ENCODE measurements at regions not wholly inside any gene's neighbourhood (a gene's known extent, or its start where the extent isn't known, plus 50 kb on each side); places are given as distances from the start of the nearest gene placed in this dataset.

DNA sequence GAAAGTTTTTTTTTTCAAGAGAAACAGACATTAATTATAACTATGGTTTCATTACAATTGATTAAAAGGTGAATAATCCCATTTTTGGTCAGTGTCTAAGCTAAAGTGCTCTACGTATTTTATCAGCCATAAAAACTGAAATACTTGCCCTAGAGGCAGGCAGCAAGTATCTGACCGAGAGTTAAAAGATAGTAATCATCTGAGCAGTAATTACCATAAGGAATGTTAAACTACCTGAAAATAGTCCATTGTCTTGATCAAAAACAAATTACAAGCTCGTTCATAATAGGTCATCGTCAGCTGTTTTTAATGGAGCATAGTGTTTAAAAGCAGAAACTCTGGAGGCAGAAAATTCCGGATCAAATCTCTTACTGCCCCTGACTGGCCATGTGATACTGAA is 105.7 kb upstream of the ZEB2 start (continued):
- TF ChIP-seq, protein P1, sequence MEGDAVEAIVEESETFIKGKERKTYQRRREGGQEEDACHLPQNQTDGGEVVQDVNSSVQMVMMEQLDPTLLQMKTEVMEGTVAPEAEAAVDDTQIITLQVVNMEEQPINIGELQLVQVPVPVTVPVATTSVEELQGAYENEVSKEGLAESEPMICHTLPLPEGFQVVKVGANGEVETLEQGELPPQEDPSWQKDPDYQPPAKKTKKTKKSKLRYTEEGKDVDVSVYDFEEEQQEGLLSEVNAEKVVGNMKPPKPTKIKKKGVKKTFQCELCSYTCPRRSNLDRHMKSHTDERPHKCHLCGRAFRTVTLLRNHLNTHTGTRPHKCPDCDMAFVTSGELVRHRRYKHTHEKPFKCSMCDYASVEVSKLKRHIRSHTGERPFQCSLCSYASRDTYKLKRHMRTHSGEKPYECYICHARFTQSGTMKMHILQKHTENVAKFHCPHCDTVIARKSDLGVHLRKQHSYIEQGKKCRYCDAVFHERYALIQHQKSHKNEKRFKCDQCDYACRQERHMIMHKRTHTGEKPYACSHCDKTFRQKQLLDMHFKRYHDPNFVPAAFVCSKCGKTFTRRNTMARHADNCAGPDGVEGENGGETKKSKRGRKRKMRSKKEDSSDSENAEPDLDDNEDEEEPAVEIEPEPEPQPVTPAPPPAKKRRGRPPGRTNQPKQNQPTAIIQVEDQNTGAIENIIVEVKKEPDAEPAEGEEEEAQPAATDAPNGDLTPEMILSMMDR (IDR thresholded peaks at IDR 0.05 in 2 of 3, conservative IDR thresholded peaks at IDR 0.05 in 1 of 3; ENCODE audit: borderline replicate concordance in 1 of 3, insufficient read depth in 1 of 3, low read depth in 2 of 3, low read length in 2 of 3): no peak

DNA sequence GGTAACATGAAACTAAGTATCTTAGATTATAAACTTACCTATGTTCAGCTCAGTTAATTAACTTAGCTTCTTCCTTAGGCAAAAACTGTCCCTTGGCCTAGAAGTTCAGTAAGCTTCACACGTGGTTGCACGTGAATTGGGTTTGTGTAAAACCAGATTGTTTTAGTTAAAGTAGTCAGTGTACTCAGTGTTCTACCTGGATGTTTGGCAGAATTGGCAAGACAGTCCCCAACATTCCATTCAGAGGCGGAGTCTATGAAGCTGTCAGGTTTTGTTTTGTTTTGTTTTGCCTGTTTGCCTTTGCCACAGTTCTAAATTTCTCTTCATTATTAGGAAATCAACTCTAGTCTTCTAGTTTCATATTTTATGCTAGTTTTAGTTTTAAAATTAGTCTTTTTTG is 105.3 kb upstream of the ZEB2 start:
- Histone ChIP-seq H4K20me1 (ENCODE audit: insufficient read depth) (no peaks in the 10 kb centered on the region), H3K79me2 (ENCODE audit: insufficient read depth, low read length) (no peaks in the 10 kb centered on the region), H3K4me2 (ENCODE audit: low read length) (no peak overlapping the region), H3K27ac (ENCODE audit: low read depth, low read length) (no peak overlapping the region), H3K9ac (ENCODE audit: low read length) (no peak overlapping the region), H3K4me3 (replicated peaks in 1 of 2; ENCODE audit: low read depth in 1 of 2, low read length in 2 of 2) (no peak overlapping the region), H3K9me3 (ENCODE audit: control insufficient read depth in 1 of 2, insufficient read depth in 1 of 2, low read depth in 1 of 2, low read length in 2 of 2) (no peaks in the 10 kb centered on the region), H3K27me3 (ENCODE audit: insufficient read depth, low read length) (no peaks in the 10 kb centered on the region), H3K4me1 (ENCODE audit: control insufficient read depth in 1 of 2, insufficient read depth in 2 of 2, low read length in 2 of 2) (no peaks in the 10 kb centered on the region), H3K9me2 (ENCODE audit: insufficient read depth) (no peaks in the 10 kb centered on the region), H2AFZ (ENCODE audit: low read depth, low read length, poor library complexity, severe bottlenecking) (no peak overlapping the region), H3K36me3 (ENCODE audit: control insufficient read depth in 1 of 2, insufficient read depth in 2 of 2, low read length in 2 of 2) (no peaks in the 10 kb centered on the region)
- no peak for ATAC-seq
- TF ChIP-seq, protein P2, sequence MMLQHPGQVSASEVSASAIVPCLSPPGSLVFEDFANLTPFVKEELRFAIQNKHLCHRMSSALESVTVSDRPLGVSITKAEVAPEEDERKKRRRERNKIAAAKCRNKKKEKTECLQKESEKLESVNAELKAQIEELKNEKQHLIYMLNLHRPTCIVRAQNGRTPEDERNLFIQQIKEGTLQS (IDR thresholded peaks at IDR 0.05): no peak
- TF ChIP-seq TCF7L2 (IDR thresholded peaks at IDR 0.05; ENCODE audit: borderline replicate concordance, extremely low read depth, insufficient read depth, insufficient read length) (no peak), POLR2AphosphoS5 (IDR thresholded peaks at IDR 0.05; ENCODE audit: low read depth, low read length) (no peak), EGR1 (IDR thresholded peaks at IDR 0.05; ENCODE audit: low read depth) (no peak), SIN3A (IDR thresholded peaks at IDR 0.05; ENCODE audit: low read depth) (no peak), CBX3 (IDR thresholded peaks at IDR 0.05; ENCODE audit: low read depth) (no peak), EZH2 (IDR thresholded peaks at IDR 0.05) (no peak), RAD21 (IDR thresholded peaks at IDR 0.05; ENCODE audit: low read depth) (no peak), JUND (IDR thresholded peaks at IDR 0.05) (no peak), FOSL1 (IDR thresholded peaks at IDR 0.05; ENCODE audit: low read depth) (no peak), ZNF274 (IDR thresholded peaks at IDR 0.05; ENCODE audit: low read depth, low read length) (no peak), CEBPB (IDR thresholded peaks at IDR 0.05; ENCODE audit: low read depth) (no peak)
- TF ChIP-seq, protein P3, sequence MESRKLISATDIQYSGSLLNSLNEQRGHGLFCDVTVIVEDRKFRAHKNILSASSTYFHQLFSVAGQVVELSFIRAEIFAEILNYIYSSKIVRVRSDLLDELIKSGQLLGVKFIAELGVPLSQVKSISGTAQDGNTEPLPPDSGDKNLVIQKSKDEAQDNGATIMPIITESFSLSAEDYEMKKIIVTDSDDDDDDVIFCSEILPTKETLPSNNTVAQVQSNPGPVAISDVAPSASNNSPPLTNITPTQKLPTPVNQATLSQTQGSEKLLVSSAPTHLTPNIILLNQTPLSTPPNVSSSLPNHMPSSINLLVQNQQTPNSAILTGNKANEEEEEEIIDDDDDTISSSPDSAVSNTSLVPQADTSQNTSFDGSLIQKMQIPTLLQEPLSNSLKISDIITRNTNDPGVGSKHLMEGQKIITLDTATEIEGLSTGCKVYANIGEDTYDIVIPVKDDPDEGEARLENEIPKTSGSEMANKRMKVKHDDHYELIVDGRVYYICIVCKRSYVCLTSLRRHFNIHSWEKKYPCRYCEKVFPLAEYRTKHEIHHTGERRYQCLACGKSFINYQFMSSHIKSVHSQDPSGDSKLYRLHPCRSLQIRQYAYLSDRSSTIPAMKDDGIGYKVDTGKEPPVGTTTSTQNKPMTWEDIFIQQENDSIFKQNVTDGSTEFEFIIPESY (IDR thresholded peaks at IDR 0.05; ENCODE audit: extremely low read depth, insufficient replicate concordance, low read length): no peak
- intact Hi-C loops (cut with micrococcal nuclease): no loop called here
- BruUV-seq (replicated peaks): no TSS peak
- DNase-seq (ENCODE audit: low read depth, low spot score): no peak
- RAD21 ChIA-PET (ENCODE audit: low non-redundant PET in 1 of 2, low total read pairs in 2 of 2, uncharacterized antibody in 2 of 2, unreplicated experiment in 2 of 2): no interaction called here
- POLR2A ChIA-PET: interaction anchor here (0.7 kb wide), 1 partner anchor 29 kb away, joined by 4 read pairs; no protein-coding TSS in a partner anchor
- CTCF ChIA-PET: no interaction called here
